Liver (tissue), 8 donors: ENCODE measurements at regions not wholly inside any gene's neighbourhood (a gene's known extent, or its start where the extent isn't known, plus 50 kb on each side); places are given as distances from the start of the nearest gene placed in this dataset.

Experiments
- DNase-seq: peaks from one replicate; pipeline ENCODE4 v3.0.0-alpha.2; 2017; ENCODE audit warnings: low spot score
- H3K27ac ChIP-seq, 2 donors: one replicate each; pipeline ENCODE4 v1.7.0; 2013; ENCODE audit warnings: inconsistent platforms in 2 of 2, low read length in 2 of 2, control low read depth in 1 of 2, low read depth in 1 of 2, mild to moderate bottlenecking in 1 of 2
- H3K27me3 ChIP-seq, 4 donors: one replicate each; pipeline versions ENCODE4 v1.6.1 to v1.7.0; 2013; ENCODE audit warnings: low read length in 3 of 4, inconsistent platforms in 1 of 4, mild to moderate bottlenecking in 1 of 4, moderate library complexity in 1 of 4; ENCODE audit not compliant: control insufficient read depth in 4 of 4, insufficient read depth in 4 of 4
- H3K36me3 ChIP-seq, 4 donors: one replicate each; pipeline versions ENCODE4 v1.6.1 to v1.7.0; 2013; ENCODE audit warnings: low read length in 3 of 4, mild to moderate bottlenecking in 3 of 4, low read depth in 1 of 4, moderate library complexity in 1 of 4; ENCODE audit not compliant: control insufficient read depth in 4 of 4, insufficient read depth in 3 of 4
- H3K4me1 ChIP-seq, 4 donors: one replicate each; pipeline versions ENCODE4 v1.6.1 to v1.7.0; 2013; ENCODE audit warnings: low read length in 3 of 4, mild to moderate bottlenecking in 3 of 4, moderate library complexity in 1 of 4; ENCODE audit not compliant: control insufficient read depth in 4 of 4, insufficient read depth in 4 of 4
- H3K4me3 ChIP-seq, 3 donors: one replicate each; pipeline versions ENCODE4 v1.6.1 to v1.7.0; 2013; ENCODE audit warnings: low read length in 3 of 3, control low read depth in 1 of 3, low read depth in 1 of 3, mild to moderate bottlenecking in 1 of 3
- H3K9ac ChIP-seq, 2 donors: one replicate each; pipeline ENCODE4 v1.7.0; 2013; ENCODE audit warnings: low read length in 2 of 2, mild to moderate bottlenecking in 2 of 2, moderate library complexity in 2 of 2, control low read depth in 1 of 2, low read depth in 1 of 2
- H3K9me3 ChIP-seq, 4 donors: one replicate each; pipeline versions ENCODE4 v1.6.1 to v1.7.0; 2013; ENCODE audit warnings: low read length in 3 of 4; ENCODE audit not compliant: control insufficient read depth in 4 of 4
- EGR1 ChIP-seq, 2 donors: IDR thresholded peaks; 2 replicates each; pipeline ENCODE4 v1.6.1; 2016 to 2018; ENCODE audit warnings: antibody characterized with exemption in 2 of 2, low read depth in 2 of 2
- FOXA1 ChIP-seq: IDR thresholded peaks from 2 replicates; pipeline ENCODE4 v1.6.1; 2016; ENCODE audit warnings: antibody characterized with exemption
- FOXA2 ChIP-seq: IDR thresholded peaks from 2 replicates; pipeline ENCODE4 v1.6.1; 2016; ENCODE audit warnings: antibody characterized with exemption
- GABPA ChIP-seq, 2 donors: IDR thresholded peaks in 1 of 2; conservative IDR thresholded peaks in 1 of 2; 2 replicates each; pipeline ENCODE4 v1.6.1; 2016; ENCODE audit warnings: antibody characterized with exemption in 2 of 2, mild to moderate bottlenecking in 1 of 2, moderate library complexity in 1 of 2
- HNF4A ChIP-seq, 2 donors: conservative IDR thresholded peaks; 2 replicates each; pipeline ENCODE4 v1.6.1; 2016; ENCODE audit warnings: antibody characterized with exemption in 2 of 2, mild to moderate bottlenecking in 2 of 2
- HNF4G ChIP-seq: IDR thresholded peaks from 2 replicates; pipeline ENCODE4 v1.6.1; 2016; ENCODE audit warnings: antibody characterized with exemption
- JUND ChIP-seq, 2 donors: IDR thresholded peaks; 2 replicates each; pipeline ENCODE4 v1.6.1; 2016; ENCODE audit warnings: antibody characterized with exemption in 2 of 2
- MAX ChIP-seq: IDR thresholded peaks from 2 replicates; pipeline ENCODE4 v1.6.1; 2016; ENCODE audit warnings: antibody characterized with exemption
- NR2F2 ChIP-seq: IDR thresholded peaks from 2 replicates; pipeline ENCODE4 v1.6.1; 2016; ENCODE audit warnings: antibody characterized with exemption
- RAD21 ChIP-seq, 2 donors: IDR thresholded peaks; 2 replicates each; pipeline ENCODE4 v1.6.1; 2016; ENCODE audit warnings: antibody characterized with exemption in 2 of 2, mild to moderate bottlenecking in 2 of 2
- RXRA ChIP-seq, 2 donors: IDR thresholded peaks; 2 replicates each; pipeline ENCODE4 v1.6.1; 2017 to 2018; ENCODE audit warnings: antibody characterized with exemption in 2 of 2, mild to moderate bottlenecking in 1 of 2
- SP1 ChIP-seq: IDR thresholded peaks from 2 replicates; pipeline ENCODE4 v1.6.1; 2018; ENCODE audit warnings: antibody characterized with exemption, mild to moderate bottlenecking
- TAF1 ChIP-seq: conservative IDR thresholded peaks from 2 replicates; pipeline ENCODE4 v1.6.1; 2016; ENCODE audit warnings: antibody characterized with exemption, mild to moderate bottlenecking
- YY1 ChIP-seq: IDR thresholded peaks from 2 replicates; pipeline ENCODE4 v1.6.1; 2016; ENCODE audit warnings: antibody characterized with exemption, mild to moderate bottlenecking
- WGBS: extraction: QIAGEN DNeasy Blood & Tissue Kit; methylation state at CpG from one replicate; pipeline ENCODE4 v1.1.7; 2013; 5-methylcytosine and 5-hydroxymethylcytosine counted together
- TF ChIP-seq, protein P1 (sequence below): IDR thresholded peaks from 2 replicates; pipeline ENCODE4 v1.6.1; 2016; ENCODE audit warnings: antibody characterized with exemption, mild to moderate bottlenecking
- TF ChIP-seq, protein P2 (sequence below): IDR thresholded peaks from 2 replicates; pipeline ENCODE4 v1.6.1; 2016; ENCODE audit warnings: antibody characterized with exemption
- TF ChIP-seq, protein P3 (sequence below): IDR thresholded peaks from 2 replicates; pipeline ENCODE4 v1.6.1; 2016; ENCODE audit warnings: antibody characterized with exemption
- TF ChIP-seq, protein P4 (sequence below): fragments of 150-350 bp; IDR thresholded peaks from 2 replicates; pipeline ENCODE4 v1.5.1; 2017; ENCODE audit warnings: improper control_type of control experiment, low read depth, low read length; ENCODE audit not compliant: missing input control
- donor health status: healthy.
- donor health status: healthy.
- donor health status: healthy.
- donor health status: healthy.
- donor health status: healthy.

- Histone ChIP-seq H3K9me3 (no peaks in the 10 kb centered on the region), H3K4me1 (peaks cover 0 to 6% (median 2%) of the 10 kb centered on the region in 4 donors), H3K36me3 (no peaks in the 10 kb centered on the region), H3K27ac (no peak overlapping the region), H3K27me3 (no peaks in the 10 kb centered on the region), H3K4me3 (no peak overlapping the region), H3K9ac (no peak overlapping the region)
- no peak for DNase-seq
- 88% methylated on average over 6 of the region's 6 CpGs for WGBS
- TF ChIP-seq YY1, result no peak
- TF ChIP-seq, protein P1, sequence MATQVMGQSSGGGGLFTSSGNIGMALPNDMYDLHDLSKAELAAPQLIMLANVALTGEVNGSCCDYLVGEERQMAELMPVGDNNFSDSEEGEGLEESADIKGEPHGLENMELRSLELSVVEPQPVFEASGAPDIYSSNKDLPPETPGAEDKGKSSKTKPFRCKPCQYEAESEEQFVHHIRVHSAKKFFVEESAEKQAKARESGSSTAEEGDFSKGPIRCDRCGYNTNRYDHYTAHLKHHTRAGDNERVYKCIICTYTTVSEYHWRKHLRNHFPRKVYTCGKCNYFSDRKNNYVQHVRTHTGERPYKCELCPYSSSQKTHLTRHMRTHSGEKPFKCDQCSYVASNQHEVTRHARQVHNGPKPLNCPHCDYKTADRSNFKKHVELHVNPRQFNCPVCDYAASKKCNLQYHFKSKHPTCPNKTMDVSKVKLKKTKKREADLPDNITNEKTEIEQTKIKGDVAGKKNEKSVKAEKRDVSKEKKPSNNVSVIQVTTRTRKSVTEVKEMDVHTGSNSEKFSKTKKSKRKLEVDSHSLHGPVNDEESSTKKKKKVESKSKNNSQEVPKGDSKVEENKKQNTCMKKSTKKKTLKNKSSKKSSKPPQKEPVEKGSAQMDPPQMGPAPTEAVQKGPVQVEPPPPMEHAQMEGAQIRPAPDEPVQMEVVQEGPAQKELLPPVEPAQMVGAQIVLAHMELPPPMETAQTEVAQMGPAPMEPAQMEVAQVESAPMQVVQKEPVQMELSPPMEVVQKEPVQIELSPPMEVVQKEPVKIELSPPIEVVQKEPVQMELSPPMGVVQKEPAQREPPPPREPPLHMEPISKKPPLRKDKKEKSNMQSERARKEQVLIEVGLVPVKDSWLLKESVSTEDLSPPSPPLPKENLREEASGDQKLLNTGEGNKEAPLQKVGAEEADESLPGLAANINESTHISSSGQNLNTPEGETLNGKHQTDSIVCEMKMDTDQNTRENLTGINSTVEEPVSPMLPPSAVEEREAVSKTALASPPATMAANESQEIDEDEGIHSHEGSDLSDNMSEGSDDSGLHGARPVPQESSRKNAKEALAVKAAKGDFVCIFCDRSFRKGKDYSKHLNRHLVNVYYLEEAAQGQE, result no peak
- TF ChIP-seq, protein P2, sequence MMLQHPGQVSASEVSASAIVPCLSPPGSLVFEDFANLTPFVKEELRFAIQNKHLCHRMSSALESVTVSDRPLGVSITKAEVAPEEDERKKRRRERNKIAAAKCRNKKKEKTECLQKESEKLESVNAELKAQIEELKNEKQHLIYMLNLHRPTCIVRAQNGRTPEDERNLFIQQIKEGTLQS, result no peak
- TF ChIP-seq HNF4G, result no peak
- no peak for TF ChIP-seq RXRA (IDR thresholded peaks at IDR 0.05)
- TF ChIP-seq MAX, result no peak
- no peak for TF ChIP-seq RAD21 (IDR thresholded peaks at IDR 0.05)
- no peak for TF ChIP-seq JUND (IDR thresholded peaks at IDR 0.05)
- no peak for TF ChIP-seq SP1
- no peak for TF ChIP-seq HNF4A (conservative IDR thresholded peaks at IDR 0.05)
- TF ChIP-seq FOXA1, result no peak
- no peak for TF ChIP-seq GABPA (IDR thresholded peaks at IDR 0.05 in 1 of 2, conservative IDR thresholded peaks at IDR 0.05 in 1 of 2)
- TF ChIP-seq, protein P3, sequence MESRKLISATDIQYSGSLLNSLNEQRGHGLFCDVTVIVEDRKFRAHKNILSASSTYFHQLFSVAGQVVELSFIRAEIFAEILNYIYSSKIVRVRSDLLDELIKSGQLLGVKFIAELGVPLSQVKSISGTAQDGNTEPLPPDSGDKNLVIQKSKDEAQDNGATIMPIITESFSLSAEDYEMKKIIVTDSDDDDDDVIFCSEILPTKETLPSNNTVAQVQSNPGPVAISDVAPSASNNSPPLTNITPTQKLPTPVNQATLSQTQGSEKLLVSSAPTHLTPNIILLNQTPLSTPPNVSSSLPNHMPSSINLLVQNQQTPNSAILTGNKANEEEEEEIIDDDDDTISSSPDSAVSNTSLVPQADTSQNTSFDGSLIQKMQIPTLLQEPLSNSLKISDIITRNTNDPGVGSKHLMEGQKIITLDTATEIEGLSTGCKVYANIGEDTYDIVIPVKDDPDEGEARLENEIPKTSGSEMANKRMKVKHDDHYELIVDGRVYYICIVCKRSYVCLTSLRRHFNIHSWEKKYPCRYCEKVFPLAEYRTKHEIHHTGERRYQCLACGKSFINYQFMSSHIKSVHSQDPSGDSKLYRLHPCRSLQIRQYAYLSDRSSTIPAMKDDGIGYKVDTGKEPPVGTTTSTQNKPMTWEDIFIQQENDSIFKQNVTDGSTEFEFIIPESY, result no peak
- TF ChIP-seq FOXA2, result no peak
- TF ChIP-seq, protein P4, sequence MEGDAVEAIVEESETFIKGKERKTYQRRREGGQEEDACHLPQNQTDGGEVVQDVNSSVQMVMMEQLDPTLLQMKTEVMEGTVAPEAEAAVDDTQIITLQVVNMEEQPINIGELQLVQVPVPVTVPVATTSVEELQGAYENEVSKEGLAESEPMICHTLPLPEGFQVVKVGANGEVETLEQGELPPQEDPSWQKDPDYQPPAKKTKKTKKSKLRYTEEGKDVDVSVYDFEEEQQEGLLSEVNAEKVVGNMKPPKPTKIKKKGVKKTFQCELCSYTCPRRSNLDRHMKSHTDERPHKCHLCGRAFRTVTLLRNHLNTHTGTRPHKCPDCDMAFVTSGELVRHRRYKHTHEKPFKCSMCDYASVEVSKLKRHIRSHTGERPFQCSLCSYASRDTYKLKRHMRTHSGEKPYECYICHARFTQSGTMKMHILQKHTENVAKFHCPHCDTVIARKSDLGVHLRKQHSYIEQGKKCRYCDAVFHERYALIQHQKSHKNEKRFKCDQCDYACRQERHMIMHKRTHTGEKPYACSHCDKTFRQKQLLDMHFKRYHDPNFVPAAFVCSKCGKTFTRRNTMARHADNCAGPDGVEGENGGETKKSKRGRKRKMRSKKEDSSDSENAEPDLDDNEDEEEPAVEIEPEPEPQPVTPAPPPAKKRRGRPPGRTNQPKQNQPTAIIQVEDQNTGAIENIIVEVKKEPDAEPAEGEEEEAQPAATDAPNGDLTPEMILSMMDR, result no peak
- TF ChIP-seq TAF1, result no peak
- no peak for TF ChIP-seq NR2F2
- TF ChIP-seq EGR1 (IDR thresholded peaks at IDR 0.05; ENCODE audit: low read depth in 2 of 2), result no peak
These were observed 110.3 kb downstream of the CMPK2 start for GRCh38 chr2:6755456-6755855.
